Transverse colon (tissue), 4 donors: ENCODE measurements at regions not wholly inside any gene's neighbourhood (a gene's known extent, or its start where the extent isn't known, plus 50 kb on each side); places are given as distances from the start of the nearest gene placed in this dataset.

Source experiments
- DNase-seq: peaks from one replicate; pipeline ENCODE4 v3.0.0-alpha.2; 2019
- H3K27ac ChIP-seq, 4 donors: fragments of 200-600 bp; sonication (generic); 2 replicates each; pipeline ENCODE4 v1.5.1; 2016 to 2018; ENCODE audit warnings: inconsistent platforms in 4 of 4
- H3K27me3 ChIP-seq: fragments of 200-600 bp; sonication (generic); 2 replicates; pipeline ENCODE4 v1.5.1; 2017; ENCODE audit warnings: inconsistent platforms
- H3K36me3 ChIP-seq, 4 donors: fragments of 200-600 bp; sonication (generic); 2 replicates each; pipeline ENCODE4 v1.5.1; 2017 to 2019; ENCODE audit warnings: inconsistent platforms in 4 of 4
- H3K4me1 ChIP-seq, 4 donors: fragments of 200-600 bp; sonication (generic); 2 replicates each; pipeline ENCODE4 v1.5.1; 2017 to 2020; ENCODE audit warnings: inconsistent platforms in 4 of 4
- H3K4me3 ChIP-seq, 4 donors: fragments of 200-600 bp; sonication (generic); 1 replicate in 1 of 4; 2 replicates in 3 of 4; pipeline versions ENCODE4 v1.5.1 to v1.6.1; 2017 to 2019; ENCODE audit warnings: inconsistent platforms in 4 of 4
- H3K9me3 ChIP-seq, 2 donors: fragments of 200-600 bp; sonication (generic); 2 replicates each; pipeline ENCODE4 v1.5.1; 2017 to 2019; ENCODE audit warnings: inconsistent platforms in 2 of 2
- EP300 ChIP-seq: sonication (generic); formaldehyde crosslinking; IDR thresholded peaks from one replicate; pipeline ENCODE4 v1.6.1; 2017; ENCODE audit warnings: antibody characterized with exemption, low read depth
- POLR2A ChIP-seq: fragments of 450-650 bp; IDR thresholded peaks from one replicate; pipeline ENCODE4 v1.6.1; 2016; ENCODE audit warnings: antibody characterized with exemption, mild to moderate bottlenecking, moderate library complexity
- POLR2AphosphoS5 ChIP-seq, 3 donors: sonication (generic); formaldehyde crosslinking; IDR thresholded peaks; one replicate each; pipeline ENCODE4 v1.6.1; 2016; ENCODE audit warnings: antibody characterized with exemption in 3 of 3
- WGBS, 2 donors: methylation state at CpG; one replicate each; pipeline ENCODE4 v1.1.5; 2018; ENCODE audit warnings: low coverage in 1 of 2; 5-methylcytosine and 5-hydroxymethylcytosine counted together
- in situ Hi-C, 4 donors: fragments of 200-750 bp; cut with MboI; loops; one replicate each; pipeline versions ENCODE4 v1.15.0 to v1.15.1; 2017; ENCODE audit warnings: low sequenced_read_pairs in 3 of 4, low pct_ligation_motif_present in 1 of 4, low pct_unique_long_range_greater_than_20kb in 1 of 4
- intact Hi-C: fragments of 100-400 bp; cut with DNase I; formaldehyde crosslinking; loops from one replicate; pipeline ENCODE4 v1.15.1; 2023; ENCODE audit warnings: low total_unique reads
- TF ChIP-seq, protein P1 (sequence below), 5 experiments: fragments of 200-600 bp in 3 of 5; fragments of 450-650 bp in 2 of 5; sonication (generic) in 3 of 5; IDR thresholded peaks; 1 replicate in 2 of 5; 2 replicates in 3 of 5; pipeline ENCODE4 v1.5.1; 2016 to 2017; ENCODE audit warnings: antibody characterized with exemption in 5 of 5, inconsistent platforms in 3 of 5, mild to moderate bottlenecking in 2 of 5, moderate library complexity in 1 of 5

DNA sequence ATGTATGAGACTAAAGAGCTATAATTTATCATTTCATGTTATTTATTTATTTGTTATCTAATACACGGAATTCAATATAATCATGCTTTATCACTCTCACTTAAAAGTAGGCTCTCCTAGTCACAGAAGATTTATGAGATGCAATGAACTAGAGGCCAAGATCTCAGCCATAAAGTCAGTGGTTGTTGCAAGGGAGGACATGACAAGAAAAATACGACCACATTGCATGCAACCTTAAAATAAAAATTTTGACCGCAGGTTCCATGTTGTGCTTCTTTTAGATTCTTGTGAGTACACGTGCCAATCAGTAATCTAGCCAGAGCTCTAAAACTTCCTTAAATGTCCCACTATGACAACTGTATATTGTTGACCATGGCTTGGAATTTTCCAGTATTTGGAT is 75.9 kb upstream of the SP8 start:
- H3K27ac ChIP-seq, result no peak overlapping the region
- H3K4me1 ChIP-seq, result no peaks in the 10 kb centered on the region
- H3K27me3 ChIP-seq, result no peaks in the 10 kb centered on the region
- in situ Hi-C loops, result no loop called here
- TF ChIP-seq, protein P1, sequence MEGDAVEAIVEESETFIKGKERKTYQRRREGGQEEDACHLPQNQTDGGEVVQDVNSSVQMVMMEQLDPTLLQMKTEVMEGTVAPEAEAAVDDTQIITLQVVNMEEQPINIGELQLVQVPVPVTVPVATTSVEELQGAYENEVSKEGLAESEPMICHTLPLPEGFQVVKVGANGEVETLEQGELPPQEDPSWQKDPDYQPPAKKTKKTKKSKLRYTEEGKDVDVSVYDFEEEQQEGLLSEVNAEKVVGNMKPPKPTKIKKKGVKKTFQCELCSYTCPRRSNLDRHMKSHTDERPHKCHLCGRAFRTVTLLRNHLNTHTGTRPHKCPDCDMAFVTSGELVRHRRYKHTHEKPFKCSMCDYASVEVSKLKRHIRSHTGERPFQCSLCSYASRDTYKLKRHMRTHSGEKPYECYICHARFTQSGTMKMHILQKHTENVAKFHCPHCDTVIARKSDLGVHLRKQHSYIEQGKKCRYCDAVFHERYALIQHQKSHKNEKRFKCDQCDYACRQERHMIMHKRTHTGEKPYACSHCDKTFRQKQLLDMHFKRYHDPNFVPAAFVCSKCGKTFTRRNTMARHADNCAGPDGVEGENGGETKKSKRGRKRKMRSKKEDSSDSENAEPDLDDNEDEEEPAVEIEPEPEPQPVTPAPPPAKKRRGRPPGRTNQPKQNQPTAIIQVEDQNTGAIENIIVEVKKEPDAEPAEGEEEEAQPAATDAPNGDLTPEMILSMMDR (IDR thresholded peaks at IDR 0.05), result no peak
- TF ChIP-seq EP300 (no peak), POLR2AphosphoS5 (IDR thresholded peaks at IDR 0.05) (no peak), POLR2A (no peak)
- DNase-seq, result no peak
- no peaks in the 10 kb centered on the region for H3K36me3 ChIP-seq
- intact Hi-C loops, result no loop called here
- no peaks in the 10 kb centered on the region for H3K9me3 ChIP-seq
- 41 to 53% methylated on average over 4 of the region's 4 CpGs for WGBS, 2 donors
- H3K4me3 ChIP-seq, result no peak overlapping the region

DNA sequence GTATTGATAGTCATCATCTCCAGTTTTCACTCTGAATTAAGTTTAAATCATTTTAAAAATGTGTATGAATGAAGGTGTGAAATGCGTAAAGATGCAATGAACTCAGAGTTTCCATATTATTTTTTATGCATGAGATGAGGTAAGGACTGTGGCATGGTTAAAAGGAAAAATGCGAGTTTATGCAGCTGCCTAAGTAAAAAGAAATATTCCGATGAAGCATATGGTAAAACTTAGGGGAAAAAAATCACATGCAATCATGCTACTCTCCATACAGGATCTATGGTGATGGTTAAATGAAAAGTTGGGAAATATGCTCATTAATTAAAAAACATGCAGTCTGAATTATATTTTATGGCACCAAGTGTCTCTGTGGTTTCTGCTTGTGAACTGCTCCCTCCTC is 77.5 kb upstream of the SP8 start:
- Histone ChIP-seq H3K9me3 (no peaks in the 10 kb centered on the region), H3K4me3 (no peak overlapping the region), H3K36me3 (no peaks in the 10 kb centered on the region), H3K27ac (no peak overlapping the region), H3K27me3 (no peaks in the 10 kb centered on the region), H3K4me1 (no peaks in the 10 kb centered on the region)
- no peak for DNase-seq
- 74 to 91% methylated on average over 3 of the region's 3 CpGs for WGBS, 2 donors
- in situ Hi-C loops, result no loop called here
- intact Hi-C loops, result no loop called here
- TF ChIP-seq POLR2AphosphoS5 (IDR thresholded peaks at IDR 0.05) (no peak), EP300 (no peak), POLR2A (no peak)
- TF ChIP-seq, protein P1 (IDR thresholded peaks at IDR 0.05), result no peak

DNA sequence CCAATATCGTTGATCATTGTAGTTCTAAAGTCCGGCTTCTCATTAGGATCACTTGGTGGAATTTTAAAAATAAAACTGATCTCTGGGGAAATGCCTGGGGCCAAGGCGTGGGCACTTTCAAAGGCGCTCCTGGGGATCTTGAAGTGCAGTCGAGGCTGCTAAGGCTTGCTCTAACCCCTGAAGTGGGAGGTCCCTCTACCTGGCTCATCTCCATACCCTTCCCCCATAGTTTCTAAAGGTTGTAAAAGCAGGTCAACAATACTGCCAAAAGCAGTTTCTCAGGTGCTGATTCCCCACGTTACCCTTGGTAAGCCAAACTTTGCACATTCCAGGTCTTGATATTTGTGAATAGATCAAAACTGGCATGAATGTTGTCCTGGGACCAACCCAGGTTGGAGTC is 79.0 kb upstream of the SP8 start:
- TF ChIP-seq POLR2A (no peak), EP300 (no peak), POLR2AphosphoS5 (IDR thresholded peaks at IDR 0.05) (no peak)
- TF ChIP-seq, protein P1 (IDR thresholded peaks at IDR 0.05), result no peak
- Histone ChIP-seq H3K9me3 (no peaks in the 10 kb centered on the region), H3K27me3 (no peaks in the 10 kb centered on the region), H3K36me3 (no peaks in the 10 kb centered on the region), H3K27ac (no peak overlapping the region), H3K4me3 (no peak overlapping the region), H3K4me1 (no peaks in the 10 kb centered on the region)
- intact Hi-C loops (no loop called here), in situ Hi-C loops (no loop called here)
- no peak for DNase-seq
- 71% methylated on average over 4 to 6 of the region's 6 CpGs for WGBS, 2 donors

DNA sequence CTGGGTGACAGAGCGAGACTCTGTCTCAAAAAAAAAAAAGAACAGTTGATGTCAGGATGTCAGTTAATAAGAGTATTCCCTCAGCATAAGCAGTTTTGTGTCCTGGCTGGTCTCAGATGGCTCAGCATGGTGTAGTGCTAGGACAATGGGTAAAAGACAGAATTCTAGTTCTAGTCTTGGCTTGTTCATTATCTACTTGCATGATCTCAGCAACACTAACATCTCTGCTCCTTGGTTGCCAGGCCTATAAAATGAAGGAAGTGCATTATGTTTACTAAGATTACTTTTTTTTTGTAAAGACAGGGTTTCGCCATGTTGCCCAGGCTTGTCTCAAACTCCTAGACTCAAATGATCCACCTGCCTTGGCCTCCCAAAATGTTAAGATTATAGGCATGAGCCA is 84.3 kb upstream of the SP8 start:
- in situ Hi-C loops (no loop called here), intact Hi-C loops (no loop called here)
- Histone ChIP-seq H3K27ac (no peak overlapping the region), H3K36me3 (no peaks in the 10 kb centered on the region), H3K9me3 (no peaks in the 10 kb centered on the region), H3K4me1 (no peaks in the 10 kb centered on the region), H3K4me3 (no peak overlapping the region), H3K27me3 (no peaks in the 10 kb centered on the region)
- WGBS, 2 donors, result 90% methylated on average over 2 of the region's 2 CpGs; no CpG with 5 or more reads in 1 of the 2 donors
- TF ChIP-seq POLR2A (no peak), EP300 (no peak), POLR2AphosphoS5 (IDR thresholded peaks at IDR 0.05) (no peak)
- TF ChIP-seq, protein P1 (IDR thresholded peaks at IDR 0.05), result no peak
- no peak for DNase-seq
